ENCODE measurements at regions not wholly inside any gene's neighbourhood (a gene's known extent, or its start where the extent isn't known, plus 50 kb on each side); places are given as distances from the start of the nearest gene placed in this dataset.

GRCh38 chr9:81431641-81432040, 257.7 kb downstream of the TLE1 start (continued):
- TF ChIP-seq ILK (tag; IDR thresholded peaks at IDR 0.05; ENCODE audit: borderline replicate concordance, low read depth) = no peak
- no peak for TF ChIP-seq ZNF57 (CRISPR knock-in tag; IDR thresholded peaks at IDR 0.05)
- TF ChIP-seq HOXB6 (CRISPR knock-in tag; IDR thresholded peaks at IDR 0.05; ENCODE audit: borderline replicate concordance) = no peak

GRCh38 chr9:81430727-81431126, 258.6 kb downstream of the TLE1 start:
- no peaks in the 10 kb centered on the region for H3K27me3 ChIP-seq (ENCODE audit: control insufficient read depth in 2 of 2, insufficient read depth in 2 of 2, low read length in 2 of 2)
- H3K4me3 ChIP-seq = no peak overlapping the region
- 0% methylated on average over 1 of the region's 1 CpG for WGBS (ENCODE audit: insufficient coverage, low coverage, missing lambda C conversion rate)
- no peaks in the 10 kb centered on the region for H3K79me2 ChIP-seq (ENCODE audit: control insufficient read depth, insufficient read depth, low read length)
- H3K4me1 ChIP-seq (replicated peaks in 1 of 2; ENCODE audit: control insufficient read depth in 2 of 2, insufficient read depth in 2 of 2, low read length in 2 of 2) = no peaks in the 10 kb centered on the region
- TF ChIP-seq PTBP1 (IDR thresholded peaks at IDR 0.05; ENCODE audit: low read depth, low read length) (no peak), SAFB (IDR thresholded peaks at IDR 0.05; ENCODE audit: borderline replicate concordance, low read depth, low read length) (no peak), ZFP30 (CRISPR knock-in tag; IDR thresholded peaks at IDR 0.05; ENCODE audit: borderline replicate concordance) (no peak), SFPQ (IDR thresholded peaks at IDR 0.05; ENCODE audit: low read depth, low read length) (no peak), RNF219 (CRISPR knock-in tag; IDR thresholded peaks at IDR 0.05) (no peak), ILF3 (IDR thresholded peaks at IDR 0.05; ENCODE audit: borderline replicate concordance) (no peak), SMAD1 (IDR thresholded peaks at IDR 0.05; ENCODE audit: low read depth, low read length, partially characterized antibody) (no peak), ZNF695 (CRISPR knock-in tag; IDR thresholded peaks at IDR 0.05) (no peak), BMI1 (IDR thresholded peaks at IDR 0.05; ENCODE audit: low read length) (no peak)
- FAIRE-seq (no peak), DNase-seq (ENCODE audit: extremely low read depth in 1 of 4, low spot score in 3 of 4) (no peak), ATAC-seq (no peak)
- no peak overlapping the region for H3K27ac ChIP-seq (ENCODE audit: extremely low read depth, low read depth, low read length)
- H3K4me2 ChIP-seq (ENCODE audit: insufficient read depth, low read length) = no peak overlapping the region
- no peaks in the 10 kb centered on the region for H3K9me3 ChIP-seq (replicated peaks; ENCODE audit: control insufficient read depth, insufficient read depth, low read depth, low read length)
- H4K20me1 ChIP-seq (replicated peaks; ENCODE audit: control insufficient read depth, insufficient read depth, low read length) = no peaks in the 10 kb centered on the region
- ChIA-PET POLR2A (no interaction called here), CTCF (ENCODE audit: low intra/inter-chr PET ratio) (no interaction called here)
- no peak overlapping the region for H2AFZ ChIP-seq (ENCODE audit: low read depth, low read length)
- no TSS peak for BruUV-seq (replicated peaks)
- no peaks in the 10 kb centered on the region for H3K9me1 ChIP-seq (ENCODE audit: control insufficient read depth, insufficient read depth, low read length)
- H3K9ac ChIP-seq (ENCODE audit: insufficient read depth in 1 of 2, low read depth in 2 of 2, low read length in 2 of 2) = no peak overlapping the region
- H3K36me3 ChIP-seq (ENCODE audit: control insufficient read depth, insufficient read depth, low read length) = no peaks in the 10 kb centered on the region
- intact Hi-C loops (cut with micrococcal nuclease) = no loop called here
- in situ Hi-C loops (cut with MboI) = no loop called here
